Naive B cell (primary cell): ENCODE measurements at regions not wholly inside any gene's neighbourhood (a gene's known extent, or its start where the extent isn't known, plus 50 kb on each side); places are given as distances from the start of the nearest gene placed in this dataset.
"Not testable (repeated sequence)": the region's sequence is repeated elsewhere in the genome, so short reads cannot be mapped to it uniquely, and the experiment has no call there.

ENCODE experiments used
- ATAC-seq, 2 donors: fragments of 150-1000 bp; cut with Tn5 transposase; 2 replicates each; pipeline ENCODE4 v1.10.0; 2021; ENCODE audit warnings: low read depth in 2 of 2, mild to moderate bottlenecking in 2 of 2, moderate library complexity in 2 of 2
- DNase-seq: peaks from one replicate; pipeline ENCODE4 v3.0.0; 2022
- H3K27ac Mint-ChIP-seq, 6 donors: one replicate each; pipeline ENCODE4 v1.8.0; 2020 to 2022; ENCODE audit warnings: mild to moderate bottlenecking in 6 of 6, mixed read lengths in 6 of 6, moderate library complexity in 5 of 6, inconsistent platforms in 2 of 6
- H3K27me3 Mint-ChIP-seq, 3 donors: one replicate each; pipeline ENCODE4 v1.8.0; 2021 to 2022; ENCODE audit warnings: mixed read lengths in 3 of 3, mild to moderate bottlenecking in 1 of 3
- H3K36me3 Mint-ChIP-seq, 2 donors: one replicate each; pipeline ENCODE4 v1.8.0; 2020 to 2022; ENCODE audit warnings: mixed read lengths in 2 of 2, inconsistent platforms in 1 of 2, mild to moderate bottlenecking in 1 of 2
- H3K4me1 Mint-ChIP-seq, 3 donors: one replicate each; pipeline ENCODE4 v1.8.0; 2020 to 2022; ENCODE audit warnings: mixed read lengths in 3 of 3, inconsistent platforms in 1 of 3, mild to moderate bottlenecking in 1 of 3, moderate library complexity in 1 of 3
- H3K4me3 Mint-ChIP-seq, 8 donors: one replicate each; pipeline ENCODE4 v1.8.0; 2020 to 2022; ENCODE audit warnings: mild to moderate bottlenecking in 8 of 8, mixed read lengths in 8 of 8, moderate library complexity in 8 of 8, inconsistent platforms in 2 of 8
- H3K9me3 Mint-ChIP-seq, 7 donors: one replicate each; pipeline ENCODE4 v1.8.0; 2020 to 2022; ENCODE audit warnings: mixed read lengths in 7 of 7, mild to moderate bottlenecking in 5 of 7, inconsistent platforms in 2 of 7, moderate library complexity in 1 of 7

GRCh38 chr21:23607782-23608431 lies 1999.4 kb downstream of the MRPL39 start:
- Mint-ChIP-seq H3K4me1 (no peaks in the 10 kb centered on the region), H3K27me3 (peaks cover 0 to 18% (median 8%) of the 10 kb centered on the region in 3 donors), H3K4me3 (no peak overlapping the region), H3K36me3 (peaks cover 0 to 4% of the 10 kb centered on the region in 2 donors), H3K27ac (no peak overlapping the region), H3K9me3 (peaks cover 0 to 10% (median 4%) of the 10 kb centered on the region in 7 donors)
- ATAC-seq (no peak), DNase-seq (no peak)

DNA sequence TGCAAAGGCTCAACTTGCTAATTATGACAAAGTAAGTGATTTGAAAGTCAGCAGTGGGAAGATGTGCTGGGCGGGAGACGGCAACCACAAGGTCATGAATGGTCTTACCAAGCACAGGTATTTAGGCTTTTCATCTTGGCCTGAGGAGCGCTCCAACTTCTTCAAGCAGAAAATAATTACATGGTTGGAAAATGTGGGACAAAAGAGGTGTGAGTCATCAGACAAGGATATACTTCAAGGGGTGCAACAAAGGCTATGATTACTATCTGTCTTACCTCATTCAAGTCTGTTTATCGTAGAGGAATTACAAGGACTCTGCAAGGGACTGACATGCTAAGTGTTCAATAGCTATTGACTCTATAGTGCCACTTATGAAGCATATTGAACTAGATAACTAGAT lies 2005.7 kb downstream of the MRPL39 start:
- Mint-ChIP-seq H3K9me3 (peaks cover 0 to 10% (median 4%) of the 10 kb centered on the region in 7 donors), H3K27ac (peak overlapping the region in 1 of 6 donors; percentile 12), H3K4me1 (no peaks in the 10 kb centered on the region), H3K4me3 (no peak overlapping the region), H3K36me3 (peaks cover 0 to 4% of the 10 kb centered on the region in 2 donors), H3K27me3 (peaks cover 0 to 18% (median 5%) of the 10 kb centered on the region in 3 donors)
- DNase-seq: no peak
- no peak for ATAC-seq

GRCh38 chr21:23593582-23593981 lies 2013.7 kb downstream of the MRPL39 start:
- no peaks in the 10 kb centered on the region for H3K36me3 Mint-ChIP-seq
- no peak for ATAC-seq

GRCh38 chr21:23585419-23585818 lies 2021.9 kb downstream of the MRPL39 start:
- Mint-ChIP-seq H3K4me1 (no peaks in the 10 kb centered on the region), H3K27ac (no peak overlapping the region), H3K36me3 (no peaks in the 10 kb centered on the region), H3K9me3 (no peaks in the 10 kb centered on the region), H3K27me3 (peaks cover 0 to 5% (median 0%) of the 10 kb centered on the region in 3 donors), H3K4me3 (no peak overlapping the region)
- DNase-seq (no peak), ATAC-seq (no peak)

More at GRCh38 chr21:23593582-23593981, 2013.7 kb downstream of the MRPL39 start:
- Mint-ChIP-seq H3K4me3 (no peak overlapping the region), H3K27me3 (peaks cover 4 to 8% (median 5%) of the 10 kb centered on the region in 3 donors), H3K4me1 (no peaks in the 10 kb centered on the region), H3K9me3 (no peaks in the 10 kb centered on the region), H3K27ac (no peak overlapping the region)
- DNase-seq: no peak

- H3K4me3 Mint-ChIP-seq: no peak overlapping the region
- H3K27me3 Mint-ChIP-seq: peaks cover 0 to 5% (median 4%) of the 10 kb centered on the region in 3 donors
- H3K9me3 Mint-ChIP-seq: no peaks in the 10 kb centered on the region
- ATAC-seq (no peak), DNase-seq (no peak)
- H3K36me3 Mint-ChIP-seq: no peaks in the 10 kb centered on the region
- peak overlapping the region in 1 of 6 donors; percentile 60 for H3K27ac Mint-ChIP-seq
- no peaks in the 10 kb centered on the region for H3K4me1 Mint-ChIP-seq
Measured at GRCh38 chr21:23579573-23579972, 2027.7 kb downstream of the MRPL39 start.

- no peak overlapping the region for H3K27ac Mint-ChIP-seq
- no peak overlapping the region for H3K4me3 Mint-ChIP-seq
- peaks cover 4 to 5% (median 5%) of the 10 kb centered on the region in 3 donors for H3K27me3 Mint-ChIP-seq
- H3K9me3 Mint-ChIP-seq: no peaks in the 10 kb centered on the region
- DNase-seq (no peak), ATAC-seq (no peak)
- no peaks in the 10 kb centered on the region for H3K4me1 Mint-ChIP-seq
- H3K36me3 Mint-ChIP-seq: no peaks in the 10 kb centered on the region
Measured at GRCh38 chr21:23578027-23578426, 2029.3 kb downstream of the MRPL39 start.

GRCh38 chr21:23574932-23575331 lies 2032.3 kb downstream of the MRPL39 start:
- Mint-ChIP-seq H3K4me1 (no peaks in the 10 kb centered on the region), H3K4me3 (no peak overlapping the region), H3K27me3 (peaks cover 4 to 5% (median 5%) of the 10 kb centered on the region in 3 donors), H3K27ac (no peak overlapping the region), H3K36me3 (no peaks in the 10 kb centered on the region), H3K9me3 (no peaks in the 10 kb centered on the region)
- ATAC-seq: no peak
- DNase-seq: no peak

DNA sequence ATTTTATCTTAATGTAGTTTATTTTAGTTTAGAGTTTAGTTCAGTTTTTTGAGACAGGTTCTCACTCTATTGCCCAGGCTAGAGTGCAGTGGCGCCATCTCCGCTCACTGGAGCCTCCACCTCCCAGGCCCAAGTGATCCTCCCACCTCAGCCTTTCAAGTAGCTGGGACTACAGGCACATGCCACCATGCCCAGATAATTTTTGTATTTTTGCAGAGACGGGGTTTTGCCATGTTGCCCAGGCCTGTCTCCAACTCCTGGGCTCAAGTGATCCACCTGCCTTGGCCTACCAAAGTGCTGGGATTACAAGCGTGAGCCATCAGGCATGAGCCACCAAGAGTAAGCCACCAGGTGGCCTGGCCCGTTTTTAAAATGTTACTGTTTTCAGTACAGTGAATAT lies 2058.4 kb downstream of the MRPL39 start:
- not testable (repeated sequence) for H3K36me3 Mint-ChIP-seq, H3K27ac Mint-ChIP-seq, H3K27me3 Mint-ChIP-seq, ATAC-seq, H3K4me1 Mint-ChIP-seq, H3K4me3 Mint-ChIP-seq, H3K9me3 Mint-ChIP-seq, DNase-seq

GRCh38 chr21:23543333-23543732 lies 2063.9 kb downstream of the MRPL39 start:
- DNase-seq (no peak), ATAC-seq (no peak)
- no peaks in the 10 kb centered on the region for H3K36me3 Mint-ChIP-seq
- no peaks in the 10 kb centered on the region for H3K4me1 Mint-ChIP-seq
- no peak overlapping the region for H3K4me3 Mint-ChIP-seq
- no peaks in the 10 kb centered on the region for H3K9me3 Mint-ChIP-seq
- H3K27ac Mint-ChIP-seq: no peak overlapping the region
- peaks cover 5 to 11% (median 6%) of the 10 kb centered on the region in 3 donors for H3K27me3 Mint-ChIP-seq

- Mint-ChIP-seq H3K36me3 (no peaks in the 10 kb centered on the region), H3K4me3 (no peak overlapping the region), H3K4me1 (no peaks in the 10 kb centered on the region), H3K9me3 (no peaks in the 10 kb centered on the region), H3K27me3 (peaks cover 5 to 11% (median 6%) of the 10 kb centered on the region in 3 donors), H3K27ac (no peak overlapping the region)
- DNase-seq (no peak), ATAC-seq (no peak)
Measured at GRCh38 chr21:23542097-23542496, 2065.2 kb downstream of the MRPL39 start.

DNA sequence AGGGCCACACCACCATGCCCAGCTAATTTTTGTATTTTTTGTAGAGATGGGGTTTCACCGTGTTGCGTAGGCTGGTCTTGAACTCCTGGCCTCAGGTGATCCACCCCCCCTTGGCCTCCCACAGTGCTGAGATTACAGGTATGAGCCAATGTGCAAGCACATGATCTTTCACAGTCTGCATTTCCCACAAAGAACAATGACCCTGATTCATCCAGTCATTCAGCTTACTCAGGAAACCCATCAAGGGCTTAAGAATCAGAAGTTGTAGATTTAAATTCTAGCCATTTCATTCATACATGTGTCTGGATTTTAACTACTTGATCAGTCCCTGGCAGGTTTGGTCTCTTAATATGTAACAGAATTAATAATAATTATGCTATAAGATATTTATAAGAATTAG lies 2065.7 kb downstream of the MRPL39 start:
- Mint-ChIP-seq H3K36me3 (no peaks in the 10 kb centered on the region), H3K4me1 (no peaks in the 10 kb centered on the region), H3K4me3 (no peak overlapping the region), H3K27ac (no peak overlapping the region), H3K27me3 (peaks cover 5 to 11% (median 6%) of the 10 kb centered on the region in 3 donors), H3K9me3 (no peaks in the 10 kb centered on the region)
- ATAC-seq: no peak
- DNase-seq: no peak

- Mint-ChIP-seq H3K36me3 (no peaks in the 10 kb centered on the region), H3K4me3 (no peak overlapping the region), H3K27me3 (peaks cover 0 to 4% (median 0%) of the 10 kb centered on the region in 3 donors), H3K27ac (peak overlapping the region in 1 of 6 donors; percentile 60), H3K9me3 (no peaks in the 10 kb centered on the region), H3K4me1 (no peaks in the 10 kb centered on the region)
- DNase-seq (no peak), ATAC-seq (no peak)
Measured at GRCh38 chr21:23534850-23535249, 2072.4 kb downstream of the MRPL39 start.

- H3K27ac Mint-ChIP-seq: no peak overlapping the region
- H3K36me3 Mint-ChIP-seq: no peaks in the 10 kb centered on the region
- H3K4me3 Mint-ChIP-seq: no peak overlapping the region
- no peak for DNase-seq
- no peaks in the 10 kb centered on the region for H3K4me1 Mint-ChIP-seq
- H3K9me3 Mint-ChIP-seq: peaks cover 0 to 4% (median 0%) of the 10 kb centered on the region in 7 donors
- no peak for ATAC-seq
- H3K27me3 Mint-ChIP-seq: peaks cover 0 to 4% (median 0%) of the 10 kb centered on the region in 3 donors
Measured at GRCh38 chr21:23531444-23531843, 2075.8 kb downstream of the MRPL39 start.

DNA sequence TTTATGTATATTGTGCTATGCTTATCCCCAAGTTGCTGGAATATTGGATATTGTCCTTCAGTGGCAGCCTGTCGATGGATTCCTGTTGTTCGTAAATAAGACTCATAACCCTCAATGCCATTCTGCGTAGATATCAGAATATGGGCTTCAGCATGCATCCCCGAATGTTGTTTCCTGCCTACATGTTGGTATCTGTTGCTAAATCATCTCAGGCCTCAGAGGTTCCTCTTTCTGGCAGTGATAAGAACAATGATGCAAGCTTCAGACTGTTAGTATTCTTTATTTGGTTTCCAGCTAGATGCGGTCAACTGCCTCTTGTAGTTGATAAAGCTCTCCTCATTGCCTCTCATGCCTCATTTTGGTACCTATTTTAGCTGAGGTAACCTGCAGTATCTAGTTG lies 2082.6 kb downstream of the MRPL39 start:
- no peak overlapping the region for H3K4me3 Mint-ChIP-seq
- H3K27me3 Mint-ChIP-seq: peaks cover 0 to 6% (median 0%) of the 10 kb centered on the region in 3 donors
- H3K9me3 Mint-ChIP-seq: peaks cover 0 to 4% (median 0%) of the 10 kb centered on the region in 7 donors
- no peak for ATAC-seq
- DNase-seq: no peak
- H3K4me1 Mint-ChIP-seq: no peaks in the 10 kb centered on the region
- H3K27ac Mint-ChIP-seq: no peak overlapping the region
- H3K36me3 Mint-ChIP-seq: no peaks in the 10 kb centered on the region
